ENCODE measurements at regions not wholly inside any gene's neighbourhood (a gene's known extent, or its start where the extent isn't known, plus 50 kb on each side); places are given as distances from the start of the nearest gene placed in this dataset.

GRCh38 chr5:40288800-40289485 lies 390.8 kb upstream of the PTGER4 start:
- no peaks in the 10 kb centered on the region for H3K9me3 ChIP-seq
- H3K4me1 ChIP-seq, result no peaks in the 10 kb centered on the region
- H3K36me3 ChIP-seq, result no peaks in the 10 kb centered on the region
- H3K4me3 ChIP-seq, result no peak overlapping the region
- intact Hi-C loops (cut with DNase I), result no loop called here
- no peak for DNase-seq (ENCODE audit: low spot score in 2 of 2)
- H3K27me3 ChIP-seq, result no peaks in the 10 kb centered on the region
- no peak for TF ChIP-seq CTCF (IDR thresholded peaks at IDR 0.05)
- no peak overlapping the region for H3K27ac ChIP-seq

DNA sequence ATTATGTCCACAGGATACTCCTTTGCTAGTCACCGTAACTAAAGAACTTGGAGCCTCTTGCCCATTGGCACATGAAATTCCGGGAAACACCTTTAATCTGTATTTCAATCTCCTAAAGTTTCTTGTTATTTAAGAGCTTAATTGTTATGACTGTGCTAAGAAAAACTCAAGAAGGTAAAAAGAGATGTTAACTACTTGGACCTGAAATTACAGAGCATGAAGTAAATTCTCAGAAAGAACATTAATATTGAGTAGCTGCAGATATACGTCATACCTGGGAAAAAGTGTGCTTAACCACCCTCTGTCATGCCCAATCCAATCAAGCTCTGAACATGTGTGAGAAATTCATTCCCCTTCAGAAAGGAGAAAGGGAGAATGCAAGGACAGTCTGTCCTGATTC lies 394.9 kb upstream of the PTGER4 start:
- no peaks in the 10 kb centered on the region for H3K9me3 ChIP-seq
- H3K36me3 ChIP-seq, result no peaks in the 10 kb centered on the region
- H3K27me3 ChIP-seq, result no peaks in the 10 kb centered on the region
- no peak overlapping the region for H3K27ac ChIP-seq
- intact Hi-C loops (cut with DNase I), result no loop called here
- no peak for DNase-seq (ENCODE audit: low spot score in 2 of 2)
- no peak for TF ChIP-seq CTCF (IDR thresholded peaks at IDR 0.05)
- no peak overlapping the region for H3K4me3 ChIP-seq
- H3K4me1 ChIP-seq, result no peaks in the 10 kb centered on the region

DNA sequence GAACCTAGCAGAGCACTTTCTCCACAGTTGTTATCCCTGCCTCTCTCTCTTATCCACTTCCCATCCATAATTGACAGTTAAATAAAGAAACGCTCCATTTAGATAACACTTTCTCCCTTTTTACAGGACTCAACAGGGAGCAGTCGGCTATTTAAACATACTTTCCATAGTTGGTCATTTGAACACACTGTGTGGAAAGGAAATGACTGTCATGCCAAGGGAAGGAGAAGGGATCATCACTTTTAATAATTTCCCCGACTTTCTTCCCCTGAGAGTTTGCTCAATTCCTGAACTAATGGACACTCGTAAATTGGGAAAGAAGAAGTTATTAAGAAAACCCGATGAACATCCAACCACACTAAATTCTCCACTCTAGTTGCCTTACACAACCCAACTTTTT lies 400.8 kb upstream of the PTGER4 start:
- no peak for DNase-seq (ENCODE audit: low spot score in 2 of 2)
- Histone ChIP-seq H3K27ac (no peak overlapping the region), H3K9me3 (no peaks in the 10 kb centered on the region), H3K27me3 (no peaks in the 10 kb centered on the region), H3K36me3 (no peaks in the 10 kb centered on the region), H3K4me3 (no peak overlapping the region), H3K4me1 (no peaks in the 10 kb centered on the region)
- no peak for TF ChIP-seq CTCF (IDR thresholded peaks at IDR 0.05)
- intact Hi-C loops (cut with DNase I), result no loop called here

GRCh38 chr5:40277161-40277906 lies 402.4 kb upstream of the PTGER4 start:
- Histone ChIP-seq H3K27ac (no peak overlapping the region), H3K4me1 (no peaks in the 10 kb centered on the region), H3K36me3 (no peaks in the 10 kb centered on the region), H3K4me3 (no peak overlapping the region), H3K27me3 (no peaks in the 10 kb centered on the region), H3K9me3 (no peaks in the 10 kb centered on the region)
- intact Hi-C loops (cut with DNase I), result no loop called here
- DNase-seq (ENCODE audit: low spot score in 2 of 2), result no peak
- no peak for TF ChIP-seq CTCF (IDR thresholded peaks at IDR 0.05)

GRCh38 chr5:40276426-40277102 lies 403.2 kb upstream of the PTGER4 start:
- no peaks in the 10 kb centered on the region for H3K4me1 ChIP-seq
- no peak overlapping the region for H3K27ac ChIP-seq
- no peaks in the 10 kb centered on the region for H3K9me3 ChIP-seq
- no peak overlapping the region for H3K4me3 ChIP-seq
- intact Hi-C loops (cut with DNase I), result no loop called here
- DNase-seq (ENCODE audit: low spot score in 2 of 2), result no peak
- H3K36me3 ChIP-seq, result no peaks in the 10 kb centered on the region
- no peak for TF ChIP-seq CTCF (IDR thresholded peaks at IDR 0.05)
- no peaks in the 10 kb centered on the region for H3K27me3 ChIP-seq

All from ascending aorta (tissue), 2 donors.